Mesothelial cell of epicardium (in vitro differentiated cells): ENCODE measurements at regions not wholly inside any gene's neighbourhood (a gene's known extent, or its start where the extent isn't known, plus 50 kb on each side); places are given as distances from the start of the nearest gene placed in this dataset.

Experiments used
- DNase-seq, 2 experiments: peaks; one replicate each; pipeline ENCODE4 v3.0.0; 2021; ENCODE audit warnings: low spot score in 2 of 2; ENCODE audit not compliant: unreplicated experiment in 2 of 2
- H3K27ac Mint-ChIP-seq: 2 replicates; pipeline ENCODE4 v1.8.0; 2021; ENCODE audit warnings: mixed read lengths
- H3K27me3 Mint-ChIP-seq: 2 replicates; pipeline ENCODE4 v1.8.0; 2021; ENCODE audit warnings: low read depth, mixed read lengths
- H3K36me3 Mint-ChIP-seq: 2 replicates; pipeline ENCODE4 v1.8.0; 2021; ENCODE audit warnings: mixed read lengths
- H3K4me1 Mint-ChIP-seq: 2 replicates; pipeline ENCODE4 v1.8.0; 2021; ENCODE audit warnings: mixed read lengths
- H3K4me3 Mint-ChIP-seq: 2 replicates; pipeline ENCODE4 v1.8.0; 2021; ENCODE audit warnings: mild to moderate bottlenecking, moderate library complexity, mixed read lengths
- H3K9me3 Mint-ChIP-seq: 2 replicates; pipeline ENCODE4 v1.8.0; 2021; ENCODE audit warnings: mixed read lengths
- CTCF ChIP-seq: fragments of 200-600 bp; sonication (generic); IDR thresholded peaks from one replicate; pipeline ENCODE4 v1.5.0; 2021; ENCODE audit warnings: antibody characterized with exemption; ENCODE audit not compliant: unreplicated experiment

DNA sequence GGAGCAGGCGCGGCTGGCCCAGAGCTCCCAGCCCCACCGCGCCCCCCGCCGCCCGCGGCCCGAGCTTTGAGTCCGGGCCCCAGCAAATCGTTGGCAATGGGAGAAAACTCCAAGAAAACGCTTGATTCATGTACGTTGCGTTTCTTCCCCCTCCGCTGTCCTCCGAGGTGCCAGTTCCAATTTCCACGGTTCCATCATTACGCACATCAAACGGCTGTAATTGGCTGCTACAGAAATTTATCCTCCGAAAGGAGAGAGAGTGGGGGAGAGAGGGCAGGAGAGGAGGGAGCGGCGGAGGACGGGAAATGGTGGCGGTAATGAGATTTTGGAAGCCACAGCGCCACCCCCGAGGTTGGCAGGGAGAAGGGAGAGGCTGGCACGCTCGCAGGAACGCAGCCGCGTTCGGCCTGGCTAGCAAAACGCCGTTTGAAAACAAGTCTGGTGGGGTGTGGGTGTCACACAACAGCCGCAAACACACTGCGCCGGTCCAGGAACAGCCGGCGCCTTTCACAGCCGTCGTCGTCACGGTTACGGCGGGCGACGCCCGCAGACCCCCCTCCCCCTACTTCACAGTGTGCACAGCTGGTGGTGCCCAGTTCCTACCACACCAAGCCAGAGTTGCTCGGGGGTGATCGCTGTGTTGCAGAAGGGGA lies 57.5 kb downstream of the UNCX start:
- TF ChIP-seq CTCF: no peak
- Mint-ChIP-seq H3K27me3 (peaks cover 53% of the 10 kb centered on the region), H3K27ac (peak overlapping the region; percentile 36), H3K9me3 (no peaks in the 10 kb centered on the region), H3K36me3 (no peaks in the 10 kb centered on the region), H3K4me1 (peaks cover 11% of the 10 kb centered on the region), H3K4me3 (peak overlapping the region; percentile 68)
- DNase-seq: no peak

DNA sequence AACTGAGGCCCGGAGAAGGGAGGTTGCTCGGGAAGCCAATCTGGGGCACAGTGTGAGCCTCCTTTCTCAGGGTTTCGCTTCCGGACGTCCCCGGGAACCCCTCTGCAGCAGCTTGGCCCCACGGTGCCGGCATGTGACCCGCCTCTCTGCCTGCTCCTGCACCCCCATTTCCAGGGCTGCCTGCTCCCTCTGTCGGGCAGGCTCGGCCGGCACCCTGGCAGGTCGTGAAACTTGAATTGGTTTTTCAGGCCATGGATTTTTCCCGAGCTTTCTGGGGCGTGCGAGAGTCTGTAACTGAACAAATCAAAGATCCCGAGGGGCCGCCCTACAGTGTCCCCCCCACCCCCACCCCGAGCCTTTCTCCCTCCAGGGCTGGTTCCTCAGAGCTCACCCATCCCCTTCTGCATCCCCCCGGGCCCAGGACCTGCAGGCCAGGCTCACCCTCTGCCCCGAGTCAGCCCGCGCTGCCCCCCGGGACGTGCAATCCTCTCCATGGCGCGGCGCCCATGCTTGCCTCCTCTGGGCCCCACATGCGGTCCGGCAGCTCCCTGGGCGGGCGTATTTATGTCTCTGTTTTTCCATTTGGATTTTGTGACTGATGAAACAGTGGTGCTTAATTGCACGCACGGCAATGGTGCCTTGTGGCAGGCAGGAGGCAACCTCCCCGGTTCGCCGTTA lies 58.1 kb downstream of the UNCX start:
- no peak overlapping the region for H3K27ac Mint-ChIP-seq
- H3K36me3 Mint-ChIP-seq: no peaks in the 10 kb centered on the region
- H3K4me3 Mint-ChIP-seq: peak overlapping the region; percentile 68
- peaks cover 51% of the 10 kb centered on the region for H3K27me3 Mint-ChIP-seq
- DNase-seq: no peak
- no peaks in the 10 kb centered on the region for H3K9me3 Mint-ChIP-seq
- H3K4me1 Mint-ChIP-seq: peaks cover 11% of the 10 kb centered on the region
- TF ChIP-seq CTCF: no peak

DNA sequence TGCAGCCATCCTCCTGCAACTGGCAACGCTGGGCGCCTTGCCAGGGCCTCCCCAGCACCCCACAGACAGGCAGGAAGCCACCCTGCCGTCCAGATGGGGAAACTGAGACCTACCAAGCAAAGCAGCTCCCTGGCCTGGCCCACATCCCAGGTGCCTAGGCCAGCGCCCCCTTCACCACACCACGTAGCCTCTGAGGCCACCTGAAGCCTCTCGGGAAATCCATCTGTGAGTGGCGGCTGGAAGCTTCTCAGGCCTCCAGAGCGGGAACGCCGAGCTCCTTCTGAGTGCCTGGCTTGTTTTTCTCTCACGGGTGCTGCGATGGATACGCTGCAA lies 58.7 kb downstream of the UNCX start:
- no peaks in the 10 kb centered on the region for H3K36me3 Mint-ChIP-seq
- peaks cover 51% of the 10 kb centered on the region for H3K27me3 Mint-ChIP-seq
- DNase-seq: no peak
- H3K27ac Mint-ChIP-seq: no peak overlapping the region
- no peak for TF ChIP-seq CTCF
- no peak overlapping the region for H3K4me3 Mint-ChIP-seq
- peaks cover 11% of the 10 kb centered on the region for H3K4me1 Mint-ChIP-seq
- no peaks in the 10 kb centered on the region for H3K9me3 Mint-ChIP-seq

DNA sequence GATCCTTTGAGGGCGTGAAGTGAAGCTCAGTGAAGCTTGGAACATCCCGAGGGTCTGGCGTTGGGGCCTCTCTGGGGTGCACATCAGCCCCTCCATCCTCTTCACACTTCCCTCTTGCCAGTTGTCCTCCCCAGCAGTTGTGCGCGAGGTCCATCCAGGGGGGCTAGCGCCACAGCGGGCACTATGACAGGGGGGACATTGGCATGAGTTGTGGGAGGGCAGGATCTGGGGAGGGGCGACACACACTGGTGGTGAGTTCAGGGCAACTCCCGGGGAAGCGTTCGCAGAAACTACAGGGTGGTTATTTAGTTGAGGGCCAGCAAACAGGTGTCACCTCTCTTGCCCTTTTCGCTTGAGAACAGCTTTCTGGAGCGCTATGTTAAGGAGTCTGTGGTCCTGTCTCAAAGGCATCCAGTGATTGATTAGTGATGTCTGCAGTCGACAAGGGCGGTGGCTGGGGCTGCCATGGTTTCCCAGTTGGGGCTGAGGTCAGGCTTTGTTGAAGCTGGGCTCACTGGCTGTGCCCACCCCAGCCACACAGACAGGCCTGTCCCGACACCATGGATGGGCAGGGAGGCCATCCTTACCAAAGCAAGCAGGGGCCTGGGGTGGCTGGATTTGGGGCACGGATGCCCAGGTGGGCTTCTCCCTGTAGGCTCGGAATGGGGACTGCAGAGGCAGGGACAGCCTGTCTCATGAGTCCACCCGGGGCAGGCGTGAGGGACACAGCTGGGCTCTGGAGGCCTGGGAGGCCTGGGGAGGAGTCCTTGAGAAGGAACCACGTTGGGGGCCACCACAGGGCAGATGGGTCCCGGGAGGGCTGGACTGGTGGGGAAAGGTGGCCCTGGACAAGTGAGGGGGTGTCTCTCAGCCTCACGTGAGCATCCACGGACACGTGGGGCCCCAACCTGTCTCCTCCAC lies 59.4 kb downstream of the UNCX start:
- H3K27ac Mint-ChIP-seq: no peak overlapping the region
- TF ChIP-seq CTCF: no peak
- no peaks in the 10 kb centered on the region for H3K36me3 Mint-ChIP-seq

DNA sequence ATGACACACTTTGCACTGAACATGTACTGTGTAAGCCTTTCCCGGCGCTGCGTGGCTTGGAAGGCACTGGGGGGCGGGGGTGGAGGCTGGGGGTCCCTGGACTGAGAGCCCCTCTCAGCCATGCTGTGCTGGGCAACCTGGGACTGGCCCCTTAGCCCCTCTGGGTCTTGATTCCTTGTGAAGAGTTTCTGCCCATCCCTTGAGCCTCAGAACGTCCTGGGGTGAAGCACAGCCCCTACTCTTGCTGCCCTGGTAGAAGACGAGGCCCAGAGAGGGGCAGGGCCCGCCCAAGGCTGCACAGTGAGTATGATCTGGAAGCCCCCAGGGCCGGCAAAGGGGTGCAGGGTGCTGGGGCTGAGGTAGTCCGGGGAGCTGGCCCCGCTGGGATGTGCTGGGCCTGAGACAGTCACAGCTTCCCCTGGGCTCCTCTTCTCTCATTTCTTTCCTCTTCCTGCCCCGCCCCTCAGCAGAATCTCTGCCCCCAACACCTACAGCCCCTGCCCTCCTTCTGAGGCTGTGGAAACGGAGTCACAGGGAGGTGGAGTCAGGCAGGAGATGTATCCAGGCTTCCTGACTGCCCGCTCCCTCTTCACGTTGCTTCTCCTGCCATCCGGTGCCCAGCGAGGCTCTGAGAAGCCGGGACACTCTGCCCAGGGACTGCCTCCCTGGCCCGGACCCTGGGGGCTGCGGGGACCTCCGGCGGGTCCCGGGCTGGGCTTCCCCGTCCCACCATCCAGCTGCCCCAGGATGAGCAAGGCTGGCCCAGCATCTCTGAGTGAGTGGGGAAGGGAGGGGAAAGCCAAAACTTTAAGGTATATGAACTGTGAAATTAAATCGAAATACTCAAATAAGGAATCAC lies 60.5 kb downstream of the UNCX start:
- DNase-seq: no peak
- no peak overlapping the region for H3K27ac Mint-ChIP-seq
- peaks cover 11% of the 10 kb centered on the region for H3K4me1 Mint-ChIP-seq
- TF ChIP-seq CTCF: no peak
- no peaks in the 10 kb centered on the region for H3K9me3 Mint-ChIP-seq
- no peaks in the 10 kb centered on the region for H3K36me3 Mint-ChIP-seq
- H3K27me3 Mint-ChIP-seq: peaks cover 54% of the 10 kb centered on the region
- H3K4me3 Mint-ChIP-seq: no peak overlapping the region

More for the DNA sequence above, 59.4 kb downstream of the UNCX start:
- Mint-ChIP-seq H3K9me3 (no peaks in the 10 kb centered on the region), H3K27me3 (peaks cover 50% of the 10 kb centered on the region), H3K4me1 (peaks cover 11% of the 10 kb centered on the region), H3K4me3 (no peak overlapping the region)
- no peak for DNase-seq
